Middle frontal gyrus (tissue), 1 donor: ENCODE measurements at regions not wholly inside any gene's neighbourhood (a gene's known extent, or its start where the extent isn't known, plus 50 kb on each side); places are given as distances from the start of the nearest gene placed in this dataset.
"Not testable (repeated sequence)": the region's sequence is repeated elsewhere in the genome, so short reads cannot be mapped to it uniquely, and the experiment has no call there.

ENCODE experiments used
- DNase-seq: peaks from one replicate; pipeline ENCODE4 v3.0.0-alpha.2; 2015; ENCODE audit warnings: low spot score; ENCODE audit errors: extremely low spot score

GRCh38 chr1:101479945-101480344 is 243.1 kb downstream of the S1PR1 start:
- no peak for DNase-seq

GRCh38 chr1:101482306-101482705 is 245.5 kb downstream of the S1PR1 start:
- DNase-seq: no peak

- DNase-seq: no peak
These were observed 247.3 kb downstream of the S1PR1 start for GRCh38 chr1:101483982-101484688.

- DNase-seq: no peak
These were observed 248.0 kb downstream of the S1PR1 start for GRCh38 chr1:101484689-101485338.

GRCh38 chr1:101485712-101486111 is 248.9 kb downstream of the S1PR1 start:
- no peak for DNase-seq

- not testable (repeated sequence) for DNase-seq
These were observed 255.3 kb downstream of the S1PR1 start for GRCh38 chr1:101492144-101492543.

GRCh38 chr1:101493920-101494319 is 257.1 kb downstream of the S1PR1 start:
- not testable (repeated sequence) for DNase-seq

GRCh38 chr1:101496109-101496508 is 259.3 kb downstream of the S1PR1 start:
- no peak for DNase-seq

- no peak for DNase-seq
These were observed 261.2 kb downstream of the S1PR1 start for GRCh38 chr1:101497881-101498559.

- not testable (repeated sequence) for DNase-seq
These were observed 267.3 kb downstream of the S1PR1 start for GRCh38 chr1:101504106-101504505.

- not testable (repeated sequence) for DNase-seq
These were observed 268.4 kb downstream of the S1PR1 start for GRCh38 chr1:101505240-101505639.

GRCh38 chr1:101506541-101507164 is 269.8 kb downstream of the S1PR1 start:
- no peak for DNase-seq

- no peak for DNase-seq
These were observed 270.7 kb downstream of the S1PR1 start for GRCh38 chr1:101507547-101507971.

- no peak for DNase-seq
These were observed 272.1 kb downstream of the S1PR1 start for GRCh38 chr1:101508913-101509312.

- no peak for DNase-seq
These were observed 272.6 kb downstream of the S1PR1 start for GRCh38 chr1:101509370-101509769.

GRCh38 chr1:101511202-101511891 is 274.5 kb downstream of the S1PR1 start:
- no peak for DNase-seq

- no peak for DNase-seq
These were observed 283.5 kb downstream of the S1PR1 start for GRCh38 chr1:101520302-101520701.

GRCh38 chr1:101522486-101522885 is 285.7 kb downstream of the S1PR1 start:
- DNase-seq: no peak

- no peak for DNase-seq
These were observed 290.0 kb downstream of the S1PR1 start for GRCh38 chr1:101526813-101527212.

GRCh38 chr1:101532377-101532776 is 295.6 kb downstream of the S1PR1 start:
- no peak for DNase-seq

- no peak for DNase-seq
These were observed 303.3 kb downstream of the S1PR1 start for GRCh38 chr1:101540161-101540560.
